SU-DHL-6 (cell line): ENCODE measurements at regions not wholly inside any gene's neighbourhood (a gene's known extent, or its start where the extent isn't known, plus 50 kb on each side); places are given as distances from the start of the nearest gene placed in this dataset.
"Not testable (repeated sequence)": the region's sequence is repeated elsewhere in the genome, so short reads cannot be mapped to it uniquely, and the experiment has no call there.

Source experiments
- CTCF ChIP-seq: fragments of 200-600 bp; sonication (generic); IDR thresholded peaks from one replicate; pipeline ENCODE4 v1.5.1; 2017; ENCODE audit warnings: antibody characterized with exemption, mild to moderate bottlenecking, low read length, moderate library complexity; ENCODE audit not compliant: insufficient read depth, poor library complexity, severe bottlenecking
- EZH2phosphoT487 ChIP-seq: fragments of 200-600 bp; sonication (generic), shearing (Covaris generic); conservative IDR thresholded peaks from 2 replicates; pipeline ENCODE4 v1.6.1; 2018; ENCODE audit warnings: mild to moderate bottlenecking, antibody characterized with exemption, low read length, moderate library complexity, mixed read lengths

GRCh38 chr11:67888056-67888455, 115.8 kb downstream of the UNC93B1 start:
- not testable (repeated sequence) for TF ChIP-seq CTCF, EZH2phosphoT487
